Neuronal stem cell (in vitro differentiated cells): ENCODE measurements at regions not wholly inside any gene's neighbourhood (a gene's known extent, or its start where the extent isn't known, plus 50 kb on each side); places are given as distances from the start of the nearest gene placed in this dataset.

ENCODE experiments used
- DNase-seq: peaks from one replicate; pipeline ENCODE4 v3.0.0-alpha.2; 2013; ENCODE audit warnings: low spot score
- H2AFZ ChIP-seq: one replicate; pipeline ENCODE4 v1.6.1; 2013; ENCODE audit warnings: mild to moderate bottlenecking, low read length, inconsistent platforms
- H2AK5ac ChIP-seq: 2 replicates; pipeline ENCODE4 v1.6.1; 2013; ENCODE audit warnings: low read depth, mild to moderate bottlenecking, inconsistent platforms, low read length, moderate library complexity, mixed read lengths
- H2BK120ac ChIP-seq: 2 replicates; pipeline ENCODE4 v1.6.1; 2013; ENCODE audit warnings: low read depth, mild to moderate bottlenecking, inconsistent platforms, low read length, moderate library complexity, mixed read lengths
- H2BK12ac ChIP-seq: one replicate; pipeline ENCODE4 v1.6.1; 2013; ENCODE audit warnings: low read length, inconsistent platforms
- H2BK15ac ChIP-seq: 2 replicates; pipeline ENCODE4 v1.6.1; 2013; ENCODE audit warnings: mild to moderate bottlenecking, low read length, inconsistent platforms, mixed read lengths
- H2BK5ac ChIP-seq: one replicate; pipeline ENCODE4 v1.6.1; 2013; ENCODE audit warnings: inconsistent platforms, mild to moderate bottlenecking, low read length, moderate library complexity
- H3K14ac ChIP-seq: one replicate; pipeline ENCODE4 v1.6.1; 2013; ENCODE audit warnings: low read length, inconsistent platforms
- H3K18ac ChIP-seq: 2 replicates; pipeline ENCODE4 v1.6.1; 2013; ENCODE audit warnings: low read length, inconsistent platforms
- H3K23ac ChIP-seq: 2 replicates; pipeline ENCODE4 v1.6.1; 2013; ENCODE audit warnings: low read depth, mild to moderate bottlenecking, mixed read lengths, low read length, inconsistent platforms; ENCODE audit not compliant: poor library complexity
- H3K27ac ChIP-seq: replicated peaks from 3 replicates; pipeline ENCODE4 v1.5.1; 2013; ENCODE audit warnings: low read length, inconsistent platforms
- H3K27me3 ChIP-seq, 3 experiments: 2 replicates each; pipeline ENCODE4 v1.6.1; 2013; ENCODE audit warnings: low read length in 3 of 3, mild to moderate bottlenecking in 2 of 3, inconsistent platforms in 1 of 3, low read depth in 1 of 3, mixed read lengths in 1 of 3, moderate library complexity in 1 of 3; ENCODE audit not compliant: control insufficient read depth in 3 of 3, insufficient read depth in 3 of 3
- H3K36me3 ChIP-seq, 2 donors: replicated peaks in 1 of 2; 2 replicates each; pipeline ENCODE4 v1.6.1; 2013; ENCODE audit warnings: low read length in 2 of 2; ENCODE audit not compliant: control insufficient read depth in 2 of 2, insufficient read depth in 2 of 2
- H3K4ac ChIP-seq: 2 replicates; pipeline ENCODE4 v1.6.1; 2013; ENCODE audit warnings: inconsistent platforms, mild to moderate bottlenecking, low read length, moderate library complexity
- H3K4me1 ChIP-seq, 2 donors: 1 replicate in 1 of 2; 2 replicates in 1 of 2; pipeline ENCODE4 v1.6.1; 2013; ENCODE audit warnings: low read length in 2 of 2, low read depth in 1 of 2; ENCODE audit not compliant: control insufficient read depth in 2 of 2, insufficient read depth in 1 of 2
- H3K4me2 ChIP-seq: one replicate; pipeline ENCODE4 v1.6.1; 2013; ENCODE audit warnings: mild to moderate bottlenecking, low read length, inconsistent platforms; ENCODE audit not compliant: insufficient read depth, poor library complexity, severe bottlenecking
- H3K4me3 ChIP-seq, 2 donors: 2 replicates each; pipeline ENCODE4 v1.5.1; 2013; ENCODE audit warnings: low read length in 2 of 2, mild to moderate bottlenecking in 2 of 2, inconsistent platforms in 1 of 2, moderate library complexity in 1 of 2
- H3K79me1 ChIP-seq: one replicate; pipeline ENCODE4 v1.6.1; 2013; ENCODE audit warnings: low read depth, mild to moderate bottlenecking, inconsistent platforms, low read length, moderate library complexity
- H3K9ac ChIP-seq: one replicate; pipeline ENCODE4 v1.6.1; 2013; ENCODE audit warnings: mild to moderate bottlenecking, low read depth, low read length, inconsistent platforms; ENCODE audit not compliant: poor library complexity
- H3K9me3 ChIP-seq, 2 donors: replicated peaks in 1 of 2; 2 replicates each; pipeline versions ENCODE3 to v1.6.1; 2013; ENCODE audit warnings: low read length in 2 of 2, mild to moderate bottlenecking in 2 of 2, inconsistent platforms in 1 of 2, low read depth in 1 of 2, mixed read lengths in 1 of 2, moderate library complexity in 1 of 2; ENCODE audit not compliant: control insufficient read depth in 2 of 2, insufficient read depth in 1 of 2
- H4K8ac ChIP-seq: one replicate; pipeline ENCODE4 v1.6.1; 2013; ENCODE audit warnings: low read depth, mild to moderate bottlenecking, inconsistent platforms, low read length, moderate library complexity
- H4K91ac ChIP-seq: one replicate; pipeline ENCODE4 v1.6.1; 2013; ENCODE audit warnings: low read length, low read depth, mild to moderate bottlenecking, inconsistent platforms; ENCODE audit not compliant: poor library complexity
- WGBS, 2 donors: extraction: QIAGEN DNeasy Blood & Tissue Kit; methylation state at CpG; one replicate each; pipeline ENCODE4 v1.1.7; 2013; ENCODE audit warnings: missing lambda C conversion rate in 2 of 2, mixed read lengths in 1 of 2; ENCODE audit not compliant: insufficient read length in 2 of 2, insufficient replicate concordance in 1 of 2; ENCODE audit errors: extremely low coverage in 2 of 2; 5-methylcytosine and 5-hydroxymethylcytosine counted together

- Histone ChIP-seq H3K4ac (no peak overlapping the region), H2BK12ac (no peak overlapping the region), H3K4me1 (no peaks in the 10 kb centered on the region), H3K4me3 (no peak overlapping the region), H2AFZ (no peak overlapping the region), H4K8ac (no peak overlapping the region), H3K23ac (no peak overlapping the region), H2BK5ac (no peak overlapping the region), H3K18ac (peak overlapping the region; percentile 6), H3K36me3 (no peaks in the 10 kb centered on the region), H3K9me3 (peaks cover 0 to 2% of the 10 kb centered on the region in 2 donors), H2BK15ac (no peak overlapping the region), H3K79me1 (no peaks in the 10 kb centered on the region), H3K27me3 (peaks cover 0 to 17% (median 0%) of the 10 kb centered on the region in 3 experiments), H3K4me2 (no peak overlapping the region), H3K27ac (no peak overlapping the region), H3K9ac (no peak overlapping the region), H3K14ac (no peak overlapping the region), H2AK5ac (no peak overlapping the region), H2BK120ac (no peak overlapping the region), H4K91ac (no peak overlapping the region)
- no peak for DNase-seq
- WGBS, 2 donors = no CpG with 5 or more reads among the region's 8 CpGs
These were observed 67.5 kb upstream of the STX16 start for GRCh38 chr20:58583586-58583985.

- no peak overlapping the region for H3K4me3 ChIP-seq
These were observed 67.9 kb upstream of the STX16 start for GRCh38 chr20:58583176-58583575.

GRCh38 chr20:58580474-58580835 lies 65.3 kb upstream of the APCDD1L start:
- H3K9me3 ChIP-seq = peaks cover 0 to 2% of the 10 kb centered on the region in 2 donors
- H4K91ac ChIP-seq = no peak overlapping the region
- no peak for DNase-seq
- H3K4me1 ChIP-seq = no peaks in the 10 kb centered on the region
- no peaks in the 10 kb centered on the region for H3K79me1 ChIP-seq
- H3K27ac ChIP-seq = no peak overlapping the region
- no peak overlapping the region for H3K4ac ChIP-seq
- no peak overlapping the region for H2AFZ ChIP-seq
- H2BK15ac ChIP-seq = no peak overlapping the region
- H3K23ac ChIP-seq = no peak overlapping the region
- no peak overlapping the region for H2BK120ac ChIP-seq
- H4K8ac ChIP-seq = no peak overlapping the region
- no peak overlapping the region for H2BK12ac ChIP-seq
- no peak overlapping the region for H2BK5ac ChIP-seq
- no peak overlapping the region for H3K9ac ChIP-seq
- H3K36me3 ChIP-seq = no peaks in the 10 kb centered on the region
- no peak overlapping the region for H3K18ac ChIP-seq
- H3K4me2 ChIP-seq = no peak overlapping the region
- no peak overlapping the region for H3K4me3 ChIP-seq
- H2AK5ac ChIP-seq = no peak overlapping the region
- no peak overlapping the region for H3K14ac ChIP-seq
- H3K27me3 ChIP-seq = peaks cover 0 to 28% (median 0%) of the 10 kb centered on the region in 3 experiments
- no CpG with 5 or more reads among the region's 7 CpGs for WGBS, 2 donors

More at GRCh38 chr20:58583176-58583575, 67.9 kb upstream of the STX16 start:
- H3K79me1 ChIP-seq = no peaks in the 10 kb centered on the region
- H2AFZ ChIP-seq = peak overlapping the region; percentile 11
- WGBS, 2 donors = no CpG with 5 or more reads among the region's 13 CpGs
- H3K27ac ChIP-seq = no peak overlapping the region
- H2BK120ac ChIP-seq = no peak overlapping the region
- H3K4me1 ChIP-seq = no peaks in the 10 kb centered on the region
- H2BK5ac ChIP-seq = no peak overlapping the region
- H3K9ac ChIP-seq = no peak overlapping the region
- no peak overlapping the region for H3K23ac ChIP-seq
- H4K8ac ChIP-seq = no peak overlapping the region
- DNase-seq = no peak
- no peak overlapping the region for H3K4me2 ChIP-seq
- H3K36me3 ChIP-seq = no peaks in the 10 kb centered on the region
- peaks cover 0 to 2% of the 10 kb centered on the region in 2 donors for H3K9me3 ChIP-seq
- H2BK15ac ChIP-seq = no peak overlapping the region
- H3K18ac ChIP-seq = no peak overlapping the region
- H3K14ac ChIP-seq = no peak overlapping the region
- H3K27me3 ChIP-seq = peaks cover 0 to 19% (median 0%) of the 10 kb centered on the region in 3 experiments
- H2BK12ac ChIP-seq = no peak overlapping the region
- no peak overlapping the region for H2AK5ac ChIP-seq
- H4K91ac ChIP-seq = no peak overlapping the region
- no peak overlapping the region for H3K4ac ChIP-seq

GRCh38 chr20:58579819-58580473 lies 64.7 kb upstream of the APCDD1L start:
- H2BK12ac ChIP-seq = no peak overlapping the region
- H2BK5ac ChIP-seq = no peak overlapping the region
- no peak overlapping the region for H3K4me2 ChIP-seq
- no peak overlapping the region for H3K4ac ChIP-seq
- no peak overlapping the region for H2AFZ ChIP-seq
- H3K14ac ChIP-seq = no peak overlapping the region
- H3K4me1 ChIP-seq = no peaks in the 10 kb centered on the region
- H3K4me3 ChIP-seq = no peak overlapping the region
- H2BK15ac ChIP-seq = no peak overlapping the region
- H3K27ac ChIP-seq = no peak overlapping the region
- no peaks in the 10 kb centered on the region for H3K36me3 ChIP-seq
- no peak overlapping the region for H2BK120ac ChIP-seq
- no peak overlapping the region for H3K9ac ChIP-seq
- no peak overlapping the region for H2AK5ac ChIP-seq
- peaks cover 0 to 28% (median 0%) of the 10 kb centered on the region in 3 experiments for H3K27me3 ChIP-seq
- no peaks in the 10 kb centered on the region for H3K79me1 ChIP-seq
- peaks cover 0 to 2% of the 10 kb centered on the region in 2 donors for H3K9me3 ChIP-seq
- DNase-seq = no peak
- H4K8ac ChIP-seq = no peak overlapping the region
- H3K18ac ChIP-seq = no peak overlapping the region
- WGBS, 2 donors = no CpG with 5 or more reads among the region's 23 CpGs
- H3K23ac ChIP-seq = no peak overlapping the region
- H4K91ac ChIP-seq = no peak overlapping the region
